Psoas muscle (tissue), 7 donors: ENCODE measurements at regions not wholly inside any gene's neighbourhood (a gene's known extent, or its start where the extent isn't known, plus 50 kb on each side); places are given as distances from the start of the nearest gene placed in this dataset.

Experiments
- ATAC-seq, 4 donors: fragments of 200-7000 bp; cut with Tn5 transposase; one replicate each; pipeline ENCODE4 v1.9.1; 2020; ENCODE audit warnings: moderate library complexity in 3 of 4, mild to moderate bottlenecking in 2 of 4
- DNase-seq, 2 donors: peaks; one replicate each; pipeline ENCODE4 v3.0.0-alpha.2; 2020
- H3K27ac ChIP-seq: fragments of 200-600 bp; one replicate; pipeline ENCODE4 v1.8.0; 2022
- H3K27me3 ChIP-seq, 3 donors: fragments of 200-600 bp in 1 of 3; one replicate each; pipeline versions ENCODE4 v1.6.1 to v1.8.0; 2013 to 2022; ENCODE audit warnings: low read length in 2 of 3, mild to moderate bottlenecking in 2 of 3, moderate library complexity in 1 of 3; ENCODE audit not compliant: insufficient read depth in 3 of 3
- H3K36me3 ChIP-seq, 2 donors: fragments of 200-600 bp in 1 of 2; one replicate each; pipeline versions ENCODE4 v1.6.1 to v1.8.0; 2013 to 2022; ENCODE audit warnings: low read depth in 1 of 2, mild to moderate bottlenecking in 1 of 2, moderate library complexity in 1 of 2; ENCODE audit not compliant: insufficient read depth in 1 of 2
- H3K4me1 ChIP-seq: fragments of 200-600 bp; one replicate; pipeline ENCODE4 v1.8.0; 2022
- H3K4me3 ChIP-seq: fragments of 200-600 bp; one replicate; pipeline ENCODE4 v1.8.0; 2022; ENCODE audit warnings: mild to moderate bottlenecking
- H3K9me3 ChIP-seq: fragments of 200-600 bp; one replicate; pipeline ENCODE4 v1.8.0; 2022
- CTCF ChIP-seq: fragments of 200-600 bp; IDR thresholded peaks from one replicate; pipeline ENCODE4 v1.8.0; 2022; ENCODE audit warnings: antibody characterized with exemption
- WGBS, 3 donors: extraction: QIAGEN DNeasy Blood & Tissue Kit; methylation state at CpG; one replicate each; pipeline versions ENCODE4 v1.1.6 to v1.1.7; 2013; 5-methylcytosine and 5-hydroxymethylcytosine counted together
- intact Hi-C, 2 donors: fragments of 100-400 bp; cut with DNase I; formaldehyde crosslinking; loops; one replicate each; pipeline versions ENCODE4 v1.11.0 to v1.14.2; 2022
- donor health status: healthy with polysubstance abuse.
- donor health status: DM: no; HTN: no; CAD: no; lungs with moderate emphysema.
- donor health status: Bipolar disorder and iron deficiency.
- donor health status: healthy.
- donor health status: DM: yes; HTN: yes; CAD: no.
- donor health status: DM: no; HTN: no; CAD: no.
- donor health status: DM: yes; HTN: yes; CAD: no.

- Histone ChIP-seq H3K27ac (no peak overlapping the region), H3K4me1 (no peaks in the 10 kb centered on the region), H3K9me3 (no peaks in the 10 kb centered on the region), H3K4me3 (no peak overlapping the region), H3K36me3 (no peaks in the 10 kb centered on the region), H3K27me3 (peaks cover 0 to 3% (median 0%) of the 10 kb centered on the region in 3 donors)
- ATAC-seq (no peak), DNase-seq (no peak)
- intact Hi-C loops, result no loop called here
- 77 to 85% (median 81%) methylated on average over 4 of the region's 4 CpGs for WGBS, 3 donors
- no peak for TF ChIP-seq CTCF
These were observed 1021.3 kb downstream of the XPNPEP1 start for GRCh38 chr10:108901781-108902618.

GRCh38 chr10:108899670-108900069, 1023.6 kb downstream of the XPNPEP1 start:
- DNase-seq, result no peak
- intact Hi-C loops, result no loop called here
- ATAC-seq, result no peak
- H3K27me3 ChIP-seq, result peaks cover 0 to 3% (median 0%) of the 10 kb centered on the region in 3 donors
- H3K36me3 ChIP-seq, result no peaks in the 10 kb centered on the region
- no peak for TF ChIP-seq CTCF
- H3K4me3 ChIP-seq, result no peak overlapping the region
- no peak overlapping the region for H3K27ac ChIP-seq
- no peaks in the 10 kb centered on the region for H3K4me1 ChIP-seq
- H3K9me3 ChIP-seq, result no peaks in the 10 kb centered on the region
- 16 to 24% (median 21%) methylated on average over 3 of the region's 3 CpGs for WGBS, 3 donors

- no peak overlapping the region for H3K27ac ChIP-seq
- TF ChIP-seq CTCF, result no peak
- H3K27me3 ChIP-seq, result no peaks in the 10 kb centered on the region
- H3K36me3 ChIP-seq, result no peaks in the 10 kb centered on the region
- WGBS, 3 donors, result 75 to 77% (median 76%) methylated on average over 8 of the region's 8 CpGs
- ATAC-seq (no peak), DNase-seq (no peak)
- no peak overlapping the region for H3K4me3 ChIP-seq
- no peaks in the 10 kb centered on the region for H3K4me1 ChIP-seq
- intact Hi-C loops, result no loop called here
- H3K9me3 ChIP-seq, result no peaks in the 10 kb centered on the region
These were observed 1028.7 kb downstream of the XPNPEP1 start for GRCh38 chr10:108894402-108895301.

- ATAC-seq (no peak), DNase-seq (no peak)
- H3K4me1 ChIP-seq, result no peaks in the 10 kb centered on the region
- no peaks in the 10 kb centered on the region for H3K27me3 ChIP-seq
- no peak for TF ChIP-seq CTCF
- intact Hi-C loops, result no loop called here
- 19 to 24% (median 19%) methylated on average over 5 of the region's 5 CpGs for WGBS, 3 donors
- H3K27ac ChIP-seq, result no peak overlapping the region
- H3K9me3 ChIP-seq, result no peaks in the 10 kb centered on the region
- no peaks in the 10 kb centered on the region for H3K36me3 ChIP-seq
- H3K4me3 ChIP-seq, result no peak overlapping the region
These were observed 1046.2 kb downstream of the XPNPEP1 start for GRCh38 chr10:108877095-108877561.
